Activated CD8-positive, alpha-beta T cell treated with anti-CD3 and anti-CD28 coated beads, Interleukin-2, amount 10 ng/mL, durations not matched to agents 7 days and 5 days (primary cell): ENCODE measurements at regions not wholly inside any gene's neighbourhood (a gene's known extent, or its start where the extent isn't known, plus 50 kb on each side); places are given as distances from the start of the nearest gene placed in this dataset.

ENCODE experiments used
- ATAC-seq: fragments of 150-1000 bp; cut with Tn5 transposase; one replicate; pipeline ENCODE4 v1.10.0; 2021; ENCODE audit warnings: moderate library complexity
- CTCF ChIA-PET: fragments of 350-600 bp; sonication (Branson Sonifier 250); formaldehyde crosslinking; loops from one replicate; lab custom pipeline; 2021; ENCODE audit warnings: antibody characterized with exemption; lab: Charles Lee
- POLR2A ChIA-PET: fragments of 350-600 bp; sonication (Branson Sonifier 250); formaldehyde crosslinking; loops from one replicate; lab custom pipeline; 2021; ENCODE audit warnings: antibody characterized with exemption; lab: Charles Lee
- DNase-seq: peaks from one replicate; pipeline ENCODE4 v3.0.0-alpha.2; 2020
- H3K27ac Mint-ChIP-seq: one replicate; pipeline ENCODE4 v1.8.0; 2021; ENCODE audit warnings: mild to moderate bottlenecking, mixed read lengths
- H3K27me3 Mint-ChIP-seq: one replicate; pipeline ENCODE4 v1.8.0; 2021; ENCODE audit warnings: low read depth, mixed read lengths
- H3K36me3 Mint-ChIP-seq: one replicate; pipeline ENCODE4 v1.8.0; 2021; ENCODE audit warnings: low read depth, mixed read lengths
- H3K4me1 Mint-ChIP-seq: one replicate; pipeline ENCODE4 v1.8.0; 2021; ENCODE audit warnings: low read depth, mixed read lengths
- H3K4me3 Mint-ChIP-seq: one replicate; pipeline ENCODE4 v1.8.0; 2021; ENCODE audit warnings: mild to moderate bottlenecking, mixed read lengths
- H3K9me3 Mint-ChIP-seq: one replicate; pipeline ENCODE4 v1.8.0; 2022; ENCODE audit warnings: mixed read lengths; ENCODE audit not compliant: insufficient read depth

DNA sequence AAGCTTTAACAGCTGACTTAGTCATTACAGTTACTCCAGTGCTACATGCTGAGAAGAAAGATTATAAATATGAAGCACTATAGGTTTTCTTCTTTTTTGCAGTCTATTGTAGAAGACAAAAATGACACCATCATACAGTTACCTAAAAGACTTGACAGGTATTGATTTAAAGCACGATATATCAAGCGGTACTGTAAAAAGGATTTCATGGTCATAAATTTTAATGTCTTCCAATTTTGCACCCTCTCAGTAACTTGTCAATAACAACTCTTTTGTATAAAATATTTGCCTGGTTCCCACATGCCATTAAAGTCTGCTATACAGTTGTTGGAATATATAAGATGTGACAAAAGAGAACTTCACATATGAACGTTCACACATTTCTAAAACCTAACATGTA lies 102.8 kb downstream of the ZIC5 start:
- Mint-ChIP-seq H3K4me1 (no peaks in the 10 kb centered on the region), H3K4me3 (no peak overlapping the region), H3K36me3 (no peaks in the 10 kb centered on the region), H3K27me3 (peaks cover 6% of the 10 kb centered on the region), H3K27ac (no peak overlapping the region), H3K9me3 (no peaks in the 10 kb centered on the region)
- POLR2A ChIA-PET = no interaction called here
- DNase-seq (no peak), ATAC-seq (no peak)
- CTCF ChIA-PET = no interaction called here

DNA sequence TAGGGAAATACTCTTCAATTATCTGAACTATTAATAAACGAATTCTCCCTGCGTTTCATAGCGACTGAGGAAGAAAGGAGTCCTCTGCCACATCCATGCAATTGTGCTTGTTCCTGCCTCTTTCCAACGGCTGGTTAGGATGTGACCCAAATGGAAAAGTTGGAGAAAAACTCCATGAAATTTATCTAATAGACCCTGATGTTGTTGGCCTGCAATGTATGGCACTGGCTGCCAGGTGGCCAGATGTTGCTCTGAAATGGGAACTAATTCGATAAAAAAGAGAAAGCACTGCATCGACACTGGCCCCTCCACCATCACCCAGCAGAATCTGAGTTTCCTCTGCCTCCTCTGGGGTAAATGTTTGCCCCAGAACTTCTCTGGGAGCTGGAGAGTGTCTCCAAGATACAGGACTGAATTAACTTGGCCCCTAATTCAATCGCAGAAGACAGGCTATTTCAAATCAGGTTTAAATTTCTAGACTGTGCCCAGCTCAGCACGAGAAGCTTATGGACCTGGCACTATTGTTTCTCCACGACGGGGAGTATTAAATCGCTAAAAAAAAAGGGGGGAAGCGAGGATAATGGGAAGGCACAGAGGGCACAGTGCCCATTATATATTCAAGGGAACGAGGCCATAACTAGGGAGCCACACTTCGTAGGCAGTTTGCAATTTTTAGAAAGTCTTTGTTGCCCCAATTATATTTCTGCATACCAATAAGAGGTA lies 103.9 kb downstream of the ZIC5 start:
- no peaks in the 10 kb centered on the region for H3K9me3 Mint-ChIP-seq
- POLR2A ChIA-PET = no interaction called here
- no peak for ATAC-seq
- no peaks in the 10 kb centered on the region for H3K36me3 Mint-ChIP-seq
- peaks cover 7% of the 10 kb centered on the region for H3K27me3 Mint-ChIP-seq
- DNase-seq = no peak
- CTCF ChIA-PET = no interaction called here
- no peak overlapping the region for H3K4me3 Mint-ChIP-seq
- no peak overlapping the region for H3K27ac Mint-ChIP-seq
- no peaks in the 10 kb centered on the region for H3K4me1 Mint-ChIP-seq

DNA sequence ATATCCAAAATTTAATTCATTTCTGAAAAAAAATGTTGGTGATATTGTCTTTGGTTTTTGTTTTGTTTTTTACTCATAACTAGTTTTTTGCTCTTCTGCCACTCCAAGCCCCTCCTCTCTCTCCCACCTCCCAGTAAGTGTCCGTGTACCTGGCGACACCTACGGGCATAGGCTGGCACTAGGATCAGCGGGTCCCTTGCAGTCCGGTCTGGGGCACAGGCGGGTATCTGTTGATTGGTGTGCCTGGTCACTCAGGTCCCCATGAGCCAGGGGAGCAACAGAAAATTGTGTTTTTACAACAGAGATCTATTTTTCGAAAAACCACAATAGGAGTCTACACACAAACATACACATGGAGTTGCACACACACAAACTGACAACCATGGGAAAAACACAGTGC lies 104.8 kb downstream of the ZIC5 start:
- Mint-ChIP-seq H3K4me1 (no peaks in the 10 kb centered on the region), H3K27me3 (peaks cover 2% of the 10 kb centered on the region), H3K36me3 (no peaks in the 10 kb centered on the region), H3K27ac (no peak overlapping the region), H3K4me3 (no peak overlapping the region), H3K9me3 (no peaks in the 10 kb centered on the region)
- ATAC-seq (no peak), DNase-seq (no peak)
- ChIA-PET CTCF (no interaction called here), POLR2A (no interaction called here)

DNA sequence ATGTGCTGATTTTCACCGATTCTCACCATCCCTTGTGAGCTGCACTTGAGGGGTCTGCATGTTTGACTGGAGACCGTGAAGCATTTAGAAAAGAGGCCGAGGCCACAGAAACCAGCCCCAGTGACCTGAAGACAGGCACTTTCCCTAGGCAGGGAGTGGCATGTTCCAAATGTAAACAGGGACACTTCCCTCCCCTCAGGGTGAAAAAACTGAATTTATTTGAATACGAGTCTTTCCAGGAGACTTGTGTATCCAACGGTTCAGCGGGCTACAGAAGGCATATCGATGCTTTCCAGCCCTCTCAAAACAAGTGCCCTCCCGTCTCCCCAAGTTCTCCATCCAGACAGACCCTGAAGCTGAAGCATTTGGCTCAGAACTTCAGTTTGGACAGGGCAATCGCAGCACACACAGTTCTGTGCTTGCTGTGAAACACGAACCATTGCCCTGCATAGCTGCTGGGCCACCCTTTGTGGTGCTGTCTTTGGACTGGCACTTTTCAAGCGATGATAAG lies 106.1 kb downstream of the ZIC5 start:
- ATAC-seq = no peak
- peaks cover 2% of the 10 kb centered on the region for H3K27me3 Mint-ChIP-seq
- ChIA-PET POLR2A (no interaction called here), CTCF (no interaction called here)
- DNase-seq = no peak
- H3K27ac Mint-ChIP-seq = no peak overlapping the region
- H3K36me3 Mint-ChIP-seq = no peaks in the 10 kb centered on the region
- H3K4me3 Mint-ChIP-seq = no peak overlapping the region
- H3K4me1 Mint-ChIP-seq = no peaks in the 10 kb centered on the region
- H3K9me3 Mint-ChIP-seq = no peaks in the 10 kb centered on the region

DNA sequence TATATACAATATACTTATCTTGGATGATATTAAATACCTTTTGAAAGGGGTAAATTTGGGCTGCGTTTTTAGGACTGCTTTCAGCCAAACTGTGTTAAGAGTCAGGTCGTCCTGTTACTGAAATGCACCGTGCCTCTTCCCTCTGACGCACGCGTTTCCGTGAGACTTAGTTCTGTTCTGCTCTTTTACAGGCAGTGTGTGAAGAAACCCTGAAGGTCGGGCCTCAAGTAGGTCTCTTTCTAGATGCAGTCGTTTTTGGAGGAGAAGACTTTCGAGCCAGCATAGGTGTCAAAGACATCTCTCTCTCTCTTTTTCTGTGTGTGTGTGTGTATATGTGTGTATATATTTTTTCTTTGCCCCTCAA lies 107.0 kb downstream of the ZIC5 start:
- H3K4me3 Mint-ChIP-seq = no peak overlapping the region
- ATAC-seq = no peak
- no peak overlapping the region for H3K27ac Mint-ChIP-seq
- H3K9me3 Mint-ChIP-seq = no peaks in the 10 kb centered on the region
- peaks cover 2% of the 10 kb centered on the region for H3K27me3 Mint-ChIP-seq
- no peak for DNase-seq
- H3K4me1 Mint-ChIP-seq = peaks cover 5% of the 10 kb centered on the region
- ChIA-PET POLR2A (no interaction called here), CTCF (no interaction called here)
- H3K36me3 Mint-ChIP-seq = no peaks in the 10 kb centered on the region

DNA sequence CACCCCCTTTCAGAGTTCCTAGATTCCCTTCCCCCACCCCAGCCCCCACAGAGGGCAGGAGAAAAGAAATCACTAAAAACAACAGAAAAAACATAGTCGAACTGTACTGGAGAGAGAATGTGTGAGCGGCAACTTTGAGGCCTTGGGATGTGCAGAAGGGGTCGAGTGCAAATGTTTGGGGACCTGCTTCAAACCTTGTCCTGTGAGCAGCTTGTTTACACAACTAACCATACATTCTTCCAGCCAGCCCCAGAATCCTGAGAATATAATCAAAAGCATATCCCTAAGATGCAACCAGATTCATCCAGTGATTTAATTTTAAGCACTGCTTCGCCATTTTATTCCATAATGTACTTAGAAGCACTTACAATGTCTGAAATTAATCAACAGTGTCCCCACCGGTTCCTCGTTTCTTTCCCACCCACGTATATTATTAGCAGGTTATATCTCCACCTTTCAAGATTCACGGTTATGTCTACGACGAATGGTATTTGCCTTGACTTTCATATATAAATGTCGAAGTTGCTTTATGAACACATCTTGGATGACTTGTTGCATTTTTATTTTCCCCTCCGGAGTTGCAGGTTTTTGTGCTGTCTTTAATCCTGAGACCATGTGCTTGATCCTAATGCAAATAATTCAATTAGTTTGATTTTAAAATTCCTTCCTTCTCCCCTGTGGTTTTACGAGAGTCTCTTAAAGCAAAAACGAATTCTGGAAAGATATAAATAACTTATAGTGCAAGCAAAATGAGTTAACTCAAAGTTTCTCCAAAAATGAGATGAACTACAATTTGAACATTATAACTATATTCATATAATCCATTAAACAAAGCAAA lies 107.6 kb downstream of the ZIC5 start:
- Mint-ChIP-seq H3K27me3 (peaks cover 2% of the 10 kb centered on the region), H3K9me3 (no peaks in the 10 kb centered on the region), H3K36me3 (no peaks in the 10 kb centered on the region), H3K4me3 (no peak overlapping the region), H3K27ac (no peak overlapping the region), H3K4me1 (peaks cover 11% of the 10 kb centered on the region)
- DNase-seq = no peak
- POLR2A ChIA-PET = no interaction called here
- CTCF ChIA-PET = no interaction called here
- ATAC-seq = no peak

DNA sequence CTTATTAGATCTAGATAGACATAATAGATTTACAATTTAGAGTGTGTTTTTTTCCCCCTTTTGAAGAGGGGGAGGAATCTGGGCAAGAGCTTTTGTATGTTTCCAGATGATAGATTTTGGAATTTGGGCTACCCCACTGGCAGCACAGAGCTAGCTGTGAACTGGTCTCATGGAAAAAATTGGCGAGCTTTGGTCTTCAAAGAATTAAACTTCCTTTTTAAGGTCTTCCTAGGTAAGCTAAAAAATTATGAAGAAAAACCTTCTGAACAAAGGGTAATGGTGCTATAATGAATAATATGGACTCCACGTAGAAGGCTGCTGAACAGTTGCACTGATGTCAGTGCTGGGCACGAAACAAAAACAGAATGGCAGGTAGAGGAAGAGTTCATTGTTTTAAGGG lies 109.3 kb downstream of the ZIC5 start:
- H3K4me3 Mint-ChIP-seq = no peak overlapping the region
- H3K4me1 Mint-ChIP-seq = peaks cover 15% of the 10 kb centered on the region
- peaks cover 2% of the 10 kb centered on the region for H3K27me3 Mint-ChIP-seq
- H3K36me3 Mint-ChIP-seq = no peaks in the 10 kb centered on the region
- CTCF ChIA-PET = no interaction called here
- ATAC-seq (no peak), DNase-seq (no peak)
- H3K9me3 Mint-ChIP-seq = no peaks in the 10 kb centered on the region
- no peak overlapping the region for H3K27ac Mint-ChIP-seq
- POLR2A ChIA-PET = no interaction called here

DNA sequence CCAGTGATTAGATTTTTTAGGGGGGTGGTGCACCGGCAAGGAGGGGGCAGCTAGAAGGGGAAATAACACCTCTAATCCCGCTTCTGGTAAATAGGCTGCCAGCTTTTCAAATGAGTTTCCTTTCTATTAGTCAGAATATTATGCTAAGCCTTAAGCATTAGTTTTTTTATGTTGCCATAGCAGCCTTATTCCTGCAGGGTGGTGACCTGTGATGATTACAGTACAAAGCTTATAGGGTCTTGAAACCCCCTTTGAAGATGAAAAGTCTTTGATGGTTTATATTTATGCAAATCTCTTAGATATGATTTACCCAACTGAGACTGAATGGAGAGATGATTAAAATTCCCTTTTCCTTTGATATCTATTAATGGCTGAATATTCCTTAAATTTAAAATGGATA lies 109.8 kb downstream of the ZIC5 start:
- Mint-ChIP-seq H3K9me3 (no peaks in the 10 kb centered on the region), H3K27me3 (peaks cover 2% of the 10 kb centered on the region), H3K27ac (no peak overlapping the region), H3K4me1 (peaks cover 15% of the 10 kb centered on the region), H3K4me3 (no peak overlapping the region), H3K36me3 (no peaks in the 10 kb centered on the region)
- ChIA-PET POLR2A (no interaction called here), CTCF (no interaction called here)
- ATAC-seq (no peak), DNase-seq (no peak)

DNA sequence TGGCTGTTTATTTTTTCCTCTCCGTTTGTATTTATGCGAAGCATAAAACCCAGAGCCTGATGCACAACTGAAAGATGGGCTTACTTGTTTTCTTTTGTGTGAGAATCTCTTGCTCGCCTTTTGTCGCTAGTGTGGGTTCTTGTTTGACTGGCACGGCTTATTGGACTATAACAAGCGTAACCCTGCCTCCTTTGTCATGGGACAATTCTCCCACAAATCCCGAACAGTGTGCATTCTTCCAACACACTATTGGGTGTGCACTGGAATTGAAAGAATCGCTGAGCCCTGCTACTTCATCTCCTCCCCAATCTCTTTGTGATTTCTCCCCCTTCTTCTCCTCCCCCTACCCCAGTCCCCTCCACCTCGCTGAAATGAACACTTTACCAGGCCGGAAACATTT lies 110.8 kb downstream of the ZIC5 start:
- Mint-ChIP-seq H3K4me1 (peaks cover 15% of the 10 kb centered on the region), H3K36me3 (no peaks in the 10 kb centered on the region), H3K9me3 (no peaks in the 10 kb centered on the region), H3K27me3 (peaks cover 3% of the 10 kb centered on the region), H3K27ac (no peak overlapping the region), H3K4me3 (no peak overlapping the region)
- ChIA-PET POLR2A (no interaction called here), CTCF (no interaction called here)
- DNase-seq (no peak), ATAC-seq (no peak)

DNA sequence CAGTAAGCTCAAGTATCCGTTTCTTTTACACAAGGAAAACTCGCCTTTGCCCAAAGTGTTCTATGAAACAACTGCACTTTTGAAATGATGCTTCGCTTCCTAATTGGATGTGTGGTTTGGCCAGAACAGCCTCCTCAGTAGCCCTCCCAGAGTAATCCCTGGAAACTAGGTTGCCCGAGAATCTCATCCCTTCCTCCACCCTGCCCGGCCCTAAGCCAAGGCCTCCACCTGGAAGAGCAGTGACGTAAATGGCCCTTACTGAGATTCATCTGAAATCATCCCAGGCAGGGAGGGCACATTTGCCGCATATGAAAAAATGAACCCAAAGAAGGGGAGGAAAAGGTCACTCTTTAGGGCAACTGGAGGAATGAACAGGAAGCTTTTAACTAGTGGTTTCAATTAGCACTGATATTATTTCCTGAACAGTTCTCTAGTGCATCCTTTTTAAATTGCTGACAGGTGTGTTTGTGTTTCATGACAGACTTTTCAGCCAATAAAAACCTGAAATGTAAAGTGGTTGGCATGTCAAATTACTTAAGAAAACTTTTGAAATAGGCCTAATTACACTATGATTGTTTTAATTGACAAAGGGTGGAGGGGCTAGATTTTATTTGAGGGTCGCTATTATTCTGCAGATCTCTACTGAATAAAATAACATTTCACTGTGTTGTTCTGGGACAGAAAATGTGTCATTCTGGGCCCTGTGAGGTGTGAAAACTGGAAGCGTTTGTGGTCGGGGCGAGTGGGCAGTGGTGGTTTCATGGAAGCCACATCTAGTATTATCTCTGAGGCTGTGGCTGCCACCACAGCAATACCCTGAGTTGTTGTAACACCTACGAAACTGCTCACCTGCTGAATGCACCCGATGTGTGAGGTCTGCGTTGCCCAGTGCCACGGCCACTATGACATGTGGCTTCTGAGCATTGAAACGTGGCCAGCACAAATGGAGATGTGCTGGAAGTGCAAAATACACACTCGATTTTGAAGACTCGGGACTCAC lies 112.1 kb downstream of the ZIC5 start:
- no peak overlapping the region for H3K4me3 Mint-ChIP-seq

DNA sequence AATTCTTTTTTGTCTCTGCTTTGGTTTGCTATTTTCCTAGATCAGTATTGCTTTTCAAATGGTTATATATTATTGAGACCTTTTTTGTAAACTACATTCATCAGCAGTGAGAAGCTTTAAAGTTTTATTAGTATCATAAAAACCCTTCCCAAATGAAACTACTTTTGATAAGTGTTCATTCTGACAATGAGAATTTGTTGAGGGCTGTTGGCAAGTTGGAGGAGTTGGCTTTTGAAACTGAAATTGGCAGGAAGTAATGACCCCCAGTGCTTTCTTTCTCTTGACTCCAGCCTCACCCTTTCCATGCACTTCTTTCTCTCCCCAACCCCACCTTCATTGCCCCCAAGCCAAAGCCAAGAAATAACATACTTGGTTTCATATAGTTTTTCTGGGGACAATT lies 113.8 kb downstream of the ZIC5 start:
- Mint-ChIP-seq H3K4me1 (peaks cover 15% of the 10 kb centered on the region), H3K36me3 (no peaks in the 10 kb centered on the region), H3K9me3 (no peaks in the 10 kb centered on the region), H3K4me3 (no peak overlapping the region), H3K27ac (no peak overlapping the region), H3K27me3 (peaks cover 10% of the 10 kb centered on the region)
- ATAC-seq (no peak), DNase-seq (no peak)
- CTCF ChIA-PET = interaction anchor here (1.0 kb wide), 1 partner anchor 8 kb away, joined by 3 read pairs; no protein-coding TSS in a partner anchor
- POLR2A ChIA-PET = no interaction called here

More for the DNA sequence above, 112.1 kb downstream of the ZIC5 start:
- DNase-seq (peak; percentile 53), ATAC-seq (peak; percentile 75)
- no peaks in the 10 kb centered on the region for H3K9me3 Mint-ChIP-seq
- peak overlapping the region; percentile 55 for H3K27ac Mint-ChIP-seq
- H3K27me3 Mint-ChIP-seq = peaks cover 6% of the 10 kb centered on the region
- H3K4me1 Mint-ChIP-seq = peaks cover 15% of the 10 kb centered on the region
- H3K36me3 Mint-ChIP-seq = no peaks in the 10 kb centered on the region
- ChIA-PET CTCF (no interaction called here), POLR2A (no interaction called here)
